DND-41 (cell line): ENCODE measurements at regions not wholly inside any gene's neighbourhood (a gene's known extent, or its start where the extent isn't known, plus 50 kb on each side); places are given as distances from the start of the nearest gene placed in this dataset.

Source experiments
- ATAC-seq: fragments of 200-7000 bp; cut with Tn5 transposase; 3 replicates; pipeline ENCODE4 v1.9.1; 2021; ENCODE audit warnings: low read depth; ENCODE audit not compliant: insufficient read depth
- DNase-seq: peaks from one replicate; pipeline ENCODE4 v3.0.0-alpha.2; 2020
- H2AFZ ChIP-seq: 2 replicates; pipeline ENCODE4 v1.6.0; 2012; ENCODE audit warnings: low read depth, low read length
- H3K27ac ChIP-seq: 2 replicates; pipeline ENCODE4 v1.5.1; 2012; ENCODE audit warnings: low read length, inconsistent platforms
- H3K27me3 ChIP-seq: fragments of 200-600 bp; sonication (generic); 2 replicates; pipeline ENCODE4 v1.6.0; 2012; ENCODE audit warnings: low read length, mild to moderate bottlenecking, inconsistent platforms; ENCODE audit not compliant: insufficient read depth, poor library complexity
- H3K36me3 ChIP-seq: 2 replicates; pipeline ENCODE4 v1.5.1; 2012; ENCODE audit warnings: low read length, inconsistent platforms; ENCODE audit not compliant: insufficient read depth
- H3K4me1 ChIP-seq: 2 replicates; pipeline ENCODE4 v1.5.1; 2012; ENCODE audit warnings: mild to moderate bottlenecking, low read length; ENCODE audit not compliant: insufficient read depth
- H3K4me2 ChIP-seq: 2 replicates; pipeline ENCODE4 v1.6.0; 2012; ENCODE audit warnings: mild to moderate bottlenecking, moderate library complexity, low read length, inconsistent platforms; ENCODE audit not compliant: insufficient read depth
- H3K4me3 ChIP-seq, 2 experiments: fragments of 200-600 bp in 1 of 2; shearing (Covaris generic) in 1 of 2; 2 replicates each; pipeline ENCODE4 v1.5.1; 2012 to 2016; ENCODE audit warnings: inconsistent platforms in 2 of 2, low read length in 2 of 2, mild to moderate bottlenecking in 2 of 2, low read depth in 1 of 2, moderate library complexity in 1 of 2
- H3K79me2 ChIP-seq: 2 replicates; pipeline ENCODE4 v1.6.0; 2012; ENCODE audit warnings: low read length, inconsistent platforms; ENCODE audit not compliant: insufficient read depth
- H3K9ac ChIP-seq: 2 replicates; pipeline ENCODE4 v1.6.0; 2012; ENCODE audit warnings: low read depth, mild to moderate bottlenecking, inconsistent platforms, low read length, moderate library complexity
- H3K9me3 ChIP-seq: 2 replicates; pipeline ENCODE4 v1.5.1; 2012; ENCODE audit warnings: low read length, moderate library complexity, mild to moderate bottlenecking, inconsistent platforms; ENCODE audit not compliant: insufficient read depth, severe bottlenecking
- H4K20me1 ChIP-seq: 2 replicates; pipeline ENCODE4 v1.6.0; 2012; ENCODE audit warnings: low read length; ENCODE audit not compliant: insufficient read depth
- EZH2 ChIP-seq: IDR thresholded peaks from 3 replicates; pipeline ENCODE4 v1.6.1; 2012; ENCODE audit warnings: borderline replicate concordance, low read depth, mild to moderate bottlenecking, moderate library complexity, low read length, inconsistent platforms; ENCODE audit not compliant: severe bottlenecking
- TF ChIP-seq, protein P1 (sequence below): IDR thresholded peaks from 2 replicates; pipeline ENCODE4 v1.5.1; 2012; ENCODE audit warnings: borderline replicate concordance, low read length, moderate library complexity, mild to moderate bottlenecking; ENCODE audit not compliant: poor library complexity, severe bottlenecking; ENCODE audit errors: extremely low read depth

DNA sequence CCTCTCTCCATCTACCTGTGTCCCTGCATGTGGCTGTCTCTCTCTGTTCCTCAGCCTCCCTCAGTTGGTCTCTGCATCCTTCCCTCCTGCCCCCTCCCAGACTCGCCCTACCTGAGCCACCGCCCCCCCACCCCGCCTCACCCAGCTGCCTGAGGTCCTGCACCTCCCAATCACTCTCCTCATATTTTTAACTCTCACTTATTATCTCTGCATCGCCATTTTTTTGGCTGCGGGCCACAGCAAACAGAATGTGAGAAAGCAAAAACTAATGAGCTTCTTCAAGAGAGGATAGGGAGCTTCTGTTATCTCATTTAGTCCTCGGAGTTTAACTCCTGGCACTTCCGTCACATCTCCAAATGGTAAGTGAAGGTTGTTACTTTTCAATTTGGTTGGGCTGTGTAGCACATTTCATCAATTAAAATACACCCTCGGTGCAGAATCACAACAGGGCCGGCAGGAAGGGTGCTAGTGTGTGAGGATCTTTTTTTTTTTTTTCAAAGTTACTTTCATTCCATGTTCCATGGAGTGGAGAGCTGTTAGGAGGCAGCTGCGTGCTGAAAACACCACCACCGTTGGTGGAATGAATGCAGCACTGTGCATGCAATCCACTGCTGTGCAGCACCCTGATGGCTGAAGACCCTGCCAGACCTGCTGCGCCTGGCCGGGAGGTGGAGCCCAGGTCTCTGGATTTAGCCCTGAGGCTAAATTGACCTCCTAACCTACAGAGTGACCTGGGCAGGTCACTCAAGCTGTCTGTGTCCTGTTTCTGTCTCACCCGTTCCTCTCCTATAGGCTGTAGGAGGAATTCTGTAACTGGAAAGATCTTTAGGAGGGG is 157.2 kb upstream of the NFIA start:
- no peak overlapping the region for H3K4me2 ChIP-seq
- no peaks in the 10 kb centered on the region for H3K79me2 ChIP-seq
- no peak overlapping the region for H3K4me3 ChIP-seq
- no peaks in the 10 kb centered on the region for H4K20me1 ChIP-seq
- H3K27me3 ChIP-seq, result no peaks in the 10 kb centered on the region
- H3K27ac ChIP-seq, result no peak overlapping the region
- H3K9me3 ChIP-seq, result no peaks in the 10 kb centered on the region
- DNase-seq (no peak), ATAC-seq (no peak)
- no peaks in the 10 kb centered on the region for H3K4me1 ChIP-seq
- no peak for TF ChIP-seq EZH2
- TF ChIP-seq, protein P1, sequence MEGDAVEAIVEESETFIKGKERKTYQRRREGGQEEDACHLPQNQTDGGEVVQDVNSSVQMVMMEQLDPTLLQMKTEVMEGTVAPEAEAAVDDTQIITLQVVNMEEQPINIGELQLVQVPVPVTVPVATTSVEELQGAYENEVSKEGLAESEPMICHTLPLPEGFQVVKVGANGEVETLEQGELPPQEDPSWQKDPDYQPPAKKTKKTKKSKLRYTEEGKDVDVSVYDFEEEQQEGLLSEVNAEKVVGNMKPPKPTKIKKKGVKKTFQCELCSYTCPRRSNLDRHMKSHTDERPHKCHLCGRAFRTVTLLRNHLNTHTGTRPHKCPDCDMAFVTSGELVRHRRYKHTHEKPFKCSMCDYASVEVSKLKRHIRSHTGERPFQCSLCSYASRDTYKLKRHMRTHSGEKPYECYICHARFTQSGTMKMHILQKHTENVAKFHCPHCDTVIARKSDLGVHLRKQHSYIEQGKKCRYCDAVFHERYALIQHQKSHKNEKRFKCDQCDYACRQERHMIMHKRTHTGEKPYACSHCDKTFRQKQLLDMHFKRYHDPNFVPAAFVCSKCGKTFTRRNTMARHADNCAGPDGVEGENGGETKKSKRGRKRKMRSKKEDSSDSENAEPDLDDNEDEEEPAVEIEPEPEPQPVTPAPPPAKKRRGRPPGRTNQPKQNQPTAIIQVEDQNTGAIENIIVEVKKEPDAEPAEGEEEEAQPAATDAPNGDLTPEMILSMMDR, result no peak
- no peak overlapping the region for H3K9ac ChIP-seq
- no peak overlapping the region for H2AFZ ChIP-seq
- no peaks in the 10 kb centered on the region for H3K36me3 ChIP-seq

DNA sequence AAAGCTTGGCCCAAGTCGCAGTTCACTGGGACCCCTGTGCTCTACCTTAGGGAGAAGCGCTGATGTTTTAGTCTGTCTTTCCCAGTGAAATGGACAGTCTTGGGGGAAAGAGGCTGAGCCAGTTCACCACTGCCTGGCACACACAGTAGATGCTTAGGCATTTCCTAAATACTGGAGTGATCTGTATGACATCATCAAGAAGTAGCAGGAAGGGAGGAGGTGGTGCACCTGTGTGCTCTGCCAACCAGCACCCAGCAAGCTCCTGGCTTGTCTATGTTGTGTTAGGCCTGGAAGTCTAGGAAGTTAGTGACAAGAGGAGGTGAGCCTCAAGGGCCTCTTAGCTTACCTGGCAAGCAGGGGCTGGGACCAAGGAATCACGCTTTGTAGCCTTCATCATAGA is 158.2 kb upstream of the NFIA start:
- TF ChIP-seq, protein P1, result no peak
- no peak for TF ChIP-seq EZH2
- H3K9me3 ChIP-seq, result no peaks in the 10 kb centered on the region
- H4K20me1 ChIP-seq, result no peaks in the 10 kb centered on the region
- no peaks in the 10 kb centered on the region for H3K4me1 ChIP-seq
- H3K79me2 ChIP-seq, result no peaks in the 10 kb centered on the region
- ATAC-seq (no peak), DNase-seq (no peak)
- H3K27ac ChIP-seq, result no peak overlapping the region
- H3K4me3 ChIP-seq, result no peak overlapping the region
- H3K9ac ChIP-seq, result no peak overlapping the region
- H3K4me2 ChIP-seq, result no peak overlapping the region
- no peaks in the 10 kb centered on the region for H3K27me3 ChIP-seq
- H3K36me3 ChIP-seq, result no peaks in the 10 kb centered on the region
- H2AFZ ChIP-seq, result no peak overlapping the region

DNA sequence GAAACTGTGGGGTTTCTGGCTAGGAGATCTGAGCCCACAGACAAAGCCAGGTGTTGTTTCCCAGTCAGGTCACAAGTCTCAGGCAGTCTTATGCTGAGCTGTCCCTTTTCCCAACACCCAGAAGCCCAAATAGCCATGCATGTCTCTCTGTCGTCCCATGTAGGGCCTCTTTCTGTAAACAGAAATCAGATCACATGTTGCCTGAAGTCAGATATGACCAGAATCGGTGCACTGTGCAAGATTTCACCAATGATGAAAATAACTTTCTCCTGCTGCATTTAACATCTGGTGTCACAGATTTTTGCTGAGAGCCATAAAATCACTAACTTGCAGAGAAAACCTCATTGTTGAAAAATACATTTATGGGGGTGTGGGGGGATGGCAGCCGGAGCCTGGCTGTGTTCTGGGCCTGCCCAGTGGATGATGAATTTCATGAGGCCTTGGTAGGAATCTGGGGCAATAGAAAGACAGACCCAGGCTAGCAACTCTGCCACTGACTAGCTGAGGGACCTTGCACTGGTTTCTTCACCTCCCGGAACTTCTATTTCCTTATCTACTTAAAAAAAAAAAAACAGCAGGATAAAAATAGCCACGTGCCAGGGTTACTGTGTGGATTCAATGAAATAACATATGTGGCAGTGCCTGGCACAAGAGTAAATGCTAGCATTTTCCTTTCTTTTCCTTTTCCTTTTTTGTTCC is 158.8 kb upstream of the NFIA start:
- Histone ChIP-seq H3K9me3 (no peaks in the 10 kb centered on the region), H3K27ac (no peak overlapping the region), H3K9ac (no peak overlapping the region), H3K79me2 (no peaks in the 10 kb centered on the region), H4K20me1 (no peaks in the 10 kb centered on the region), H3K36me3 (no peaks in the 10 kb centered on the region), H3K4me2 (no peak overlapping the region), H3K4me1 (no peaks in the 10 kb centered on the region), H2AFZ (no peak overlapping the region), H3K4me3 (no peak overlapping the region), H3K27me3 (no peaks in the 10 kb centered on the region)
- no peak for TF ChIP-seq EZH2
- TF ChIP-seq, protein P1, result no peak
- ATAC-seq, result no peak
- DNase-seq, result no peak
